Naive B cell (primary cell): ENCODE measurements at regions not wholly inside any gene's neighbourhood (a gene's known extent, or its start where the extent isn't known, plus 50 kb on each side); places are given as distances from the start of the nearest gene placed in this dataset.
"Not testable (repeated sequence)": the region's sequence is repeated elsewhere in the genome, so short reads cannot be mapped to it uniquely, and the experiment has no call there.

Experiments
- ATAC-seq, 2 donors: fragments of 150-1000 bp; cut with Tn5 transposase; 2 replicates each; pipeline ENCODE4 v1.10.0; 2021; ENCODE audit warnings: low read depth in 2 of 2, mild to moderate bottlenecking in 2 of 2, moderate library complexity in 2 of 2
- DNase-seq: peaks from one replicate; pipeline ENCODE4 v3.0.0; 2022
- H3K27ac Mint-ChIP-seq, 6 donors: one replicate each; pipeline ENCODE4 v1.8.0; 2020 to 2022; ENCODE audit warnings: mild to moderate bottlenecking in 6 of 6, mixed read lengths in 6 of 6, moderate library complexity in 5 of 6, inconsistent platforms in 2 of 6
- H3K27me3 Mint-ChIP-seq, 3 donors: one replicate each; pipeline ENCODE4 v1.8.0; 2021 to 2022; ENCODE audit warnings: mixed read lengths in 3 of 3, mild to moderate bottlenecking in 1 of 3
- H3K36me3 Mint-ChIP-seq, 2 donors: one replicate each; pipeline ENCODE4 v1.8.0; 2020 to 2022; ENCODE audit warnings: mixed read lengths in 2 of 2, inconsistent platforms in 1 of 2, mild to moderate bottlenecking in 1 of 2
- H3K4me1 Mint-ChIP-seq, 3 donors: one replicate each; pipeline ENCODE4 v1.8.0; 2020 to 2022; ENCODE audit warnings: mixed read lengths in 3 of 3, inconsistent platforms in 1 of 3, mild to moderate bottlenecking in 1 of 3, moderate library complexity in 1 of 3
- H3K4me3 Mint-ChIP-seq, 8 donors: one replicate each; pipeline ENCODE4 v1.8.0; 2020 to 2022; ENCODE audit warnings: mild to moderate bottlenecking in 8 of 8, mixed read lengths in 8 of 8, moderate library complexity in 8 of 8, inconsistent platforms in 2 of 8
- H3K9me3 Mint-ChIP-seq, 7 donors: one replicate each; pipeline ENCODE4 v1.8.0; 2020 to 2022; ENCODE audit warnings: mixed read lengths in 7 of 7, mild to moderate bottlenecking in 5 of 7, inconsistent platforms in 2 of 7, moderate library complexity in 1 of 7

DNA sequence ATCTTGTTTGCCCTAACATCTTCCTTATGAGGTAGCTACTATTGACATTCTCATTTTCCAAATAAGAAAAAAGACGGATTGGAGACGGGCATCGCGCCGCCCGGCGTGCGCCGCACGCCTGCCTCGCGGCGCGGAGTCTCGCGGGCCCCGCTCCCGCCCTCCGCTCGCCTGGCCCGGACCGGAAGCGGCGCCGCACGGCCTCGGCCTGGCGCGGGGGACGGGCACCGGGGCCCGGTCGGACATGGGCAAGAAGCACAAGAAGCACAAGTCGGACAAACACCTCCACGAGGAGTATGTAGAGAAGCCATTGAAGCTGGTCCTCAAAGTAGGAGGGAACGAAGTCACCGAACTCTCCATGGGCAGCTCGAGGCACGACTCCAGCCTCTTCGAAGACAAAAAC lies 112.0 kb downstream of the IL12A start:
- ATAC-seq (no peak), DNase-seq (no peak)
- Mint-ChIP-seq H3K27ac (peak overlapping the region in 1 of 6 donors; percentile 39), H3K27me3 (peaks cover 0 to 12% (median 11%) of the 10 kb centered on the region in 3 donors), H3K4me1 (peaks cover 0 to 8% (median 6%) of the 10 kb centered on the region in 3 donors), H3K9me3 (peaks cover 0 to 6% (median 0%) of the 10 kb centered on the region in 7 donors), H3K36me3 (no peaks in the 10 kb centered on the region), H3K4me3 (no peak overlapping the region)

DNA sequence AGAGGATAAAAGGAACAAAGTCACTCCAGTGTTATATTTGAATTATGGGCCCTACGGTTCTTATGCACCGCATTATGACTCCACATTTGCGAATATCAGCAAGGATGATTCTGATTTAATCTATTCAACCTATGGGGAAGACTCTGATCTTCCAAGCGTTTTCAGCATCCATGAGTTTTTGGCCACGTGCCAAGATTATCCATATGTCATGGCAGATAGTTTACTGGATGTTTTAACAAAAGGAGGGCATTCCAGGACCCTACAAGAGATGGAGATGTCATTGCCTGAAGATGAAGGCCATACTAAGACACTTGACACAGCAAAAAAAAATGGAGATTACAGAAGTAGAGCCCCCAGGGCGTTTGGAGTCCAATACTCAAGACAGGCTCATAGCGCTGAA lies 113.4 kb downstream of the IL12A start:
- not testable (repeated sequence) for H3K36me3 Mint-ChIP-seq, H3K27ac Mint-ChIP-seq, ATAC-seq, DNase-seq, H3K4me3 Mint-ChIP-seq, H3K9me3 Mint-ChIP-seq, H3K4me1 Mint-ChIP-seq
- peaks cover 0 to 12% (median 11%) of the 10 kb centered on the region in 3 donors for H3K27me3 Mint-ChIP-seq

DNA sequence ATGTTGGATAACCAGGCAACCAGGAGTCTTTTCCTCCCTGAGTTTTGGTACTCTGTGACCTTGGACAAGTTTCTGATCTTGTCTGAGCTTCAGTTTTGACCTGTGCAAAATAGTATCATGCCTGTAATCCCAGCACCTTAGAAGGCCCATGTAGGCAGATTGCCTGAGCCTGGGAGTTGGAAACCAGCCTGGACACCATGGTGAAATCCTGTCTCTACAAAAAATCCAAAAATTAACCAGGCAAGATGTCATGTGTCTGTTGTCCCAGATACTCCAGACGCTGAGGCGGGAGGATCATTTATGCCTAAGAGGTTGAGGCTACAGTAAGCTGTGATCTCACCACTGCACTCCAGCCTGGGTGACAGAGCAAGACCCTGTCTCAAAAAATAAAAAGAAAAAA lies 114.8 kb downstream of the IL12A start:
- H3K4me3 Mint-ChIP-seq, result peak overlapping the region in 1 of 8 donors; percentile 4
- no peak for ATAC-seq
- peaks cover 0 to 8% (median 6%) of the 10 kb centered on the region in 3 donors for H3K4me1 Mint-ChIP-seq
- no peak overlapping the region for H3K27ac Mint-ChIP-seq
- H3K36me3 Mint-ChIP-seq, result no peaks in the 10 kb centered on the region
- no peak for DNase-seq
- peaks cover 0 to 12% (median 11%) of the 10 kb centered on the region in 3 donors for H3K27me3 Mint-ChIP-seq
- H3K9me3 Mint-ChIP-seq, result peaks cover 0 to 6% (median 0%) of the 10 kb centered on the region in 7 donors

DNA sequence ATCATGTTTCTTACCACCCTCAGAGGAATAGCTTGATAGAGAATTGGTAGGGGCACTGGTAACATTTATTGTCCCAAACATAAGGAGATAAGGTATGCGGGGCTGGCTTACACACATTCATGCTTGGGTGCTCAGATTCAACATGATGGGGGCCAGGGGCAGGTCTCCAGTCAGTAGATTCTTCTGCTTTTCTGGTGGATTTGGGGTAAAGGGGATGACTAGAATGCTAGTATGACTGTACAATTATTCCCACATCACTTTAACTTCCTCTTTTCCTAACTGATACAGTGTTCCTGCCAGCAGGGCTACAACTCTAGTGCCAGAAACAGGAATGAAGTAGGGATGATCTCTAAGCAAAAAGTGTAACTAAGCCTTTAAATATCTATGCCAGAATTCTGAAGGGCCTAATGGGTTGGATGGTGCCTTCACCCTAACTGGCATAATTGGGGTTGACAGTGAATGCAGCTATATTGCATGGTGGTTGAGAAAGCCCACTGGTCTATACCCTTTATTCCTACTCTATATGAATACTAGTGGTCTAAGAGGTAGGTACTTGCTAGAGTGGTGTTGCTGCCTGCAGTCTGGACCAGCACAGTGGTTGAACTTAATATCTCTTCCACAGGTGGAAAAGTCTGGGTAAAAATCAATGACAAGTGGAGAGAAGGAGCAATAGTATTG lies 117.4 kb downstream of the IL12A start:
- Mint-ChIP-seq H3K9me3 (peaks cover 0 to 6% (median 0%) of the 10 kb centered on the region in 7 donors), H3K36me3 (no peaks in the 10 kb centered on the region), H3K4me1 (no peaks in the 10 kb centered on the region), H3K27me3 (peaks cover 0 to 8% (median 7%) of the 10 kb centered on the region in 3 donors), H3K27ac (peak overlapping the region in 1 of 6 donors; percentile 82), H3K4me3 (no peak overlapping the region)
- ATAC-seq (no peak), DNase-seq (no peak)

DNA sequence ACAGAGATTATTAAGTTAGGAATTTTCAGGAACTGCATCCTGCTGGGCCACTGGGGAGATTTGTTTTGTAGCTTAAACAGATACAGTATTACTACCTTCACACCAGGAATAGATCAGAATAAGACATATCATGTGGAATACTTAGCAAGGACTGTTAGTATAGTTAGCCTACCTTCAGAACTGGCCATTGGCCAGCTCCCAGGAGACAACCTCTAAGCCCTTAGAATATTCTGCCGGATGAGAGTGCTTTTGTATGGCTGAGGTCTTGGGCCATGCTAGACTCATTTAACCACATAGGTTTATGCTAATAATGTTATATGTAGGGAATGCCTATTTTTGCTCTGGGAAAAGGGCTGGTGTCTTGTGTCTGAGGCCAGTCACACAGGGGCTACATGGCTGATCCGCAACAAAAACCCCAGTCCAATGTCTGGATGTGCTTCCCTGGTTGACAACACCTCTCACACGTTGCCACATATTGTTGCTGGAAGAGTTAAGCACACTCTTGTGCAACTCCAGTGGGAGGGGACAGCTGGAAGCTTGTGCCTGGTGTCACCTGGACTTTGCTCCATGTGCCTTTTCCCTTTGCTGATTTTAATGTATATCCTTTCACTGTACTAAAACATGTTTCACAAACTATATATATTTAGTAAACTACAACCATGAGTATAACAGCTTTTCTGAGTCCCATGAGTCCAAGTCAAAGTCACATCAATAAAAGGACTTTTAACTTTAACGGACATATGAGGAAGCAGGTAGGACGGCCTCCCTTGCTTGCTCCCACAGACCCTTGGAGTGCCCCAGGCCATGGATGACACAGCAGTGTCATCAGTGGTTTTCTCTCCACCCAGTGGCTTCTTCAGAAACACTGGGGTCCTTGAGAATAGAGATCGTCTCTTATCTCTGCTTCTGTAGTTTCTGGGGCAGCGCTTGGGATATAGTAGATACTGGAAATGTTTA lies 118.0 kb upstream of the C3orf80 start:
- no peak for DNase-seq
- ATAC-seq, result no peak
- Mint-ChIP-seq H3K9me3 (no peaks in the 10 kb centered on the region), H3K27ac (no peak overlapping the region), H3K27me3 (no peaks in the 10 kb centered on the region), H3K36me3 (no peaks in the 10 kb centered on the region), H3K4me3 (no peak overlapping the region), H3K4me1 (no peaks in the 10 kb centered on the region)

DNA sequence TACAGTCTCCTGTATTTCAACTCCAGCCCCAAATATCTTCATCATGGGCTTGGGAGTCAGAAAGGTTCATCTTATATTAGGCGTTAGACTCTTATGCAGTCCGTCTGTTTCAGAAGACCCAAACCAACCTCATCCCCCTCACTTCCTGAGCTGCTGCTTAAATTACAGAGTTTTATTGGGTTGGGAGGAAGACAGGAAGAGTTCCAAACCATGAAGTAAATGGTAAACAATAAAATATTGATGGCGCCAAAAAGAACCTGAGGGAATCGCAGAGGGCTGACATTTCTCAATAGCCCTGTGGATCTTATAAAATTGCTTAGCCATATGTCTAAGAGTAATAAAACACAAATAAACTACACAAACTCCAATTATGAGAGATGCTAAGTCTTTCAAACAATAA lies 116.9 kb upstream of the C3orf80 start:
- no peak overlapping the region for H3K4me3 Mint-ChIP-seq
- DNase-seq, result no peak
- no peak for ATAC-seq
- H3K27ac Mint-ChIP-seq, result no peak overlapping the region
- H3K9me3 Mint-ChIP-seq, result no peaks in the 10 kb centered on the region
- no peaks in the 10 kb centered on the region for H3K27me3 Mint-ChIP-seq
- no peaks in the 10 kb centered on the region for H3K4me1 Mint-ChIP-seq
- no peaks in the 10 kb centered on the region for H3K36me3 Mint-ChIP-seq

DNA sequence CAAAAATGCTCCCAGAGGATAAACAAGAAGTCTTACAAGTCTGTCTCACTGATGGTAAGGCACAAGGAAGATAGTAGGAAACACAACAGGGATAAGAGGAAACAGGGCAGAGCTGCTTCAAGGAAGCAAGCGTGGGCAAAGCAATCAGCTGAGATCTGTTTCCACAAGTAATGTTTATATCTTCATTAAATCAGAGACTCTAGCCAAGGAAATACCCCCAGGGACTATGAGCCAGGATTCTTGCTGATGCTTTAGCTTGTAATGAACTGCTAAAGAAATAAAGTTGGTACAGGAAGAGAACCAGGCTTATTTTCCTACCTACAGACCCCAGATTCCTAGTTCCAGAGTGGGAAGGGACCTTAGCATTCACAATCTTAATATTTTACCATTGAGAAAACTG lies 112.7 kb upstream of the C3orf80 start:
- Mint-ChIP-seq H3K4me3 (no peak overlapping the region), H3K4me1 (no peaks in the 10 kb centered on the region), H3K27ac (no peak overlapping the region), H3K36me3 (no peaks in the 10 kb centered on the region), H3K9me3 (peaks cover 0 to 4% (median 0%) of the 10 kb centered on the region in 7 donors), H3K27me3 (peaks cover 4 to 7% (median 5%) of the 10 kb centered on the region in 3 donors)
- no peak for DNase-seq
- no peak for ATAC-seq

DNA sequence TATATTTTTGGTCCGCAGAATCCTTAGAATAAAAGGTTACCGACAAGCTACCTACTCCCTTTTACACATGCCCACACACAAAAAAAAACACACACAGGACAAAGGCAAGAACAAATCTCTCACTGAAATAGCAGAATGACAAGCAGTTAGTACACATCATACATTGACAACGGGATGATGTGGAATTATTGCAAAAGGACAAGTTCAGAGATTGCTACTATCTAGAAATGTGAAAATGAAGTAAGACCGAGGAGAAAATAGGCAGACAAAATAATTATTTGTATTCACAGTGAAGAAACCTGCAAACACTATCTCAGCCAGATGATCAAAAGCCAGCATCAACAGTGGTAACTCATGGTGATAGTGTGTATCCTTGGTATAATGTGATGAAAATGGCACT lies 112.2 kb upstream of the C3orf80 start:
- Mint-ChIP-seq H3K36me3 (no peaks in the 10 kb centered on the region), H3K4me3 (no peak overlapping the region), H3K27me3 (peaks cover 8 to 11% (median 9%) of the 10 kb centered on the region in 3 donors), H3K4me1 (no peaks in the 10 kb centered on the region), H3K27ac (no peak overlapping the region), H3K9me3 (peaks cover 0 to 4% (median 0%) of the 10 kb centered on the region in 7 donors)
- no peak for ATAC-seq
- DNase-seq, result no peak

DNA sequence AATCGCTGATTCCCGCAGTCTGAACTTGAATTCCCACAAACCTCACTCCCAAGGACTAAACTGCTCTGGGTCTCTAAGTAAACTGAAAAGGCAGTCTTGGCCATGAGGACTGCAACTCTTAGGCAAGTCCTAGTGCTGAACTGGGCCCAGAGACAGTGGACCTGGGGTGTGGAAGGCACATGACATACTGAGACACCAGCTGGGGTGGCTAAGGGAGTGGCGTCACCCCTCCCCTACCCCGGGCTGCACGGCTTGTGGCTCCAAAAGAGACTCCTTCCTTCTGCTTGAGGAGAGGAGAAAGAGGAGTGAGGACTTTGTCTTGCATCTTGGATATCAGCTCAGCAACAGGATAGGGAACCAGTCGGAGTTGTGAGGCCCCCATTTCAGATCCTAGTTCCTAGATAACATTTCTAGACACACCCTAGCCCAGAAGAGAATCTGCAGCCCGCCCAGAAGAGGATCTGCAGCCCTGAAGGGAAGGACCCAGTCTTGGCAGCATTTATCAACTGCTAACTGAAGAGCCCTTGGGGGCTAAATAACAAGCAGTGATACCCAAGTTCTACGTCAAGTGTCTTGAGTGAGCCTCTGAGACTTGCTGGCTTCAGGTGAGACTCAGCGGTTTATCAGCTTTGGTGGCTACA lies 110.7 kb upstream of the C3orf80 start:
- Mint-ChIP-seq H3K27me3 (peaks cover 11 to 19% (median 16%) of the 10 kb centered on the region in 3 donors), H3K4me1 (no peaks in the 10 kb centered on the region), H3K4me3 (no peak overlapping the region), H3K36me3 (peaks cover 0 to 7% of the 10 kb centered on the region in 2 donors), H3K27ac (no peak overlapping the region), H3K9me3 (peaks cover 0 to 10% (median 4%) of the 10 kb centered on the region in 7 donors)
- ATAC-seq (no peak), DNase-seq (no peak)

DNA sequence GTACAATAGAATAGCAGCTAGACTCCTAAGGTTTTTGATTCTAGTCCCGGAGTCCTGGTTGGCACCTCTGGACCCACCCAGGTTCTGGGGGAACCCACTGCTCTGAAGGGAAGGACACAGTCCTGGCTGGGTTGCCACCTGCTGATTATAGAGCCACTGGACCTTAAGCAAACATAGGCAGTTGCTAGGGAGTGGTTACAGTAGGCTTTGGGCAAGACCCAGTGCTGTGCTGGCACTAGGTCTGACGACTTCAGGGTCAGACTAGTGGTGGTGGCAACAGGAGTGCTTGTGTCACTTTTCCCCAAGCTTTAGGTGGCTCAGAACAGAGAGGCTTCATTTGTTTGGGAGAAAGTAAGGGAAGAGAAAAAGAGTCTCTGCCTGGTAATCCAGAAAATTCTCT lies 109.8 kb upstream of the C3orf80 start:
- no peaks in the 10 kb centered on the region for H3K4me1 Mint-ChIP-seq
- peaks cover 0 to 15% of the 10 kb centered on the region in 2 donors for H3K36me3 Mint-ChIP-seq
- no peak overlapping the region for H3K4me3 Mint-ChIP-seq
- no peak for DNase-seq
- ATAC-seq, result no peak
- H3K27me3 Mint-ChIP-seq, result peaks cover 11 to 19% (median 16%) of the 10 kb centered on the region in 3 donors
- no peak overlapping the region for H3K27ac Mint-ChIP-seq
- peaks cover 0 to 15% (median 5%) of the 10 kb centered on the region in 7 donors for H3K9me3 Mint-ChIP-seq

DNA sequence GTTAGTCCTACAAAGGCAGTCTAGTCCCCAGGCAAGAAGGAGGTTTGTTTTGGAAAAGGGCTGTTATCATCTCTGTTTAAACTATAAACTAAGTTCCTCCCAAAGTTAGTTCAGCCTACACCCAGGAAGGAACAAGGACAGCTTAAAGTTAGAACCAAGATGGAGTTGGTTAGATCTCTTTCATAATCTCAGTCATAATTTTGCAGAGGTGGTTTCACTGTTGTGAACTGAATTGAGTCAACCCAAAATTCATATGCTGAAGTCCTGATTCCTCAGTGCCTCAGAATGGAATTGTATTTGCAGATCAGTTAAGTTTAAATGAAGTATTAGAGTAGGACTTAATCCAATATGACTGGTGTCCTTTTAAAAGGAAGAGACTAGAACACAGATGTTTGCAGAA lies 101.0 kb upstream of the C3orf80 start:
- Mint-ChIP-seq H3K9me3 (peaks cover 0 to 13% (median 4%) of the 10 kb centered on the region in 7 donors), H3K36me3 (peaks cover 0 to 10% of the 10 kb centered on the region in 2 donors), H3K27me3 (peaks cover 0 to 5% (median 0%) of the 10 kb centered on the region in 3 donors), H3K4me1 (no peaks in the 10 kb centered on the region), H3K4me3 (no peak overlapping the region), H3K27ac (no peak overlapping the region)
- DNase-seq (no peak), ATAC-seq (no peak)

DNA sequence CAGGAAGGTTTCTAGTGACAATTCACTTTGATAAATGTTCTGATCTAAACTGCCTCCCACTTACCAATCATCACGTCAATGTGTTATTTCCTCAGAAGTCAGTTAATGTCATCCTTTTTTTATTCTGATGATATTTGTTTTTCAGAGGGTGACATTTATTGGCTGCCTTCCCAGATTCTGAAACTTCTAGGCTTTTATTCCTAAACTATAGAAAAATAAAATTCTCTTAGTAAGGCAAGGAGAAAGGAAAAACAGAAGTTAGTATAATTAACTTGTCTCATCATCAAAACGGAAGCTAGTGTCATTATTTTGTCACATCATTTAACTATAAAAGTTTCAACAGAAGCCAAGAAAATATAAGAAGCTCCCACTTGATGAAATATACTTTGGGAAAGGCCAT lies 100.0 kb upstream of the C3orf80 start:
- peaks cover 0 to 5% (median 3%) of the 10 kb centered on the region in 7 donors for H3K9me3 Mint-ChIP-seq
- no peak overlapping the region for H3K27ac Mint-ChIP-seq
- H3K36me3 Mint-ChIP-seq, result peaks cover 0 to 3% of the 10 kb centered on the region in 2 donors
- DNase-seq (no peak), ATAC-seq (no peak)
- no peaks in the 10 kb centered on the region for H3K4me1 Mint-ChIP-seq
- peaks cover 0 to 5% (median 0%) of the 10 kb centered on the region in 3 donors for H3K27me3 Mint-ChIP-seq
- no peak overlapping the region for H3K4me3 Mint-ChIP-seq

DNA sequence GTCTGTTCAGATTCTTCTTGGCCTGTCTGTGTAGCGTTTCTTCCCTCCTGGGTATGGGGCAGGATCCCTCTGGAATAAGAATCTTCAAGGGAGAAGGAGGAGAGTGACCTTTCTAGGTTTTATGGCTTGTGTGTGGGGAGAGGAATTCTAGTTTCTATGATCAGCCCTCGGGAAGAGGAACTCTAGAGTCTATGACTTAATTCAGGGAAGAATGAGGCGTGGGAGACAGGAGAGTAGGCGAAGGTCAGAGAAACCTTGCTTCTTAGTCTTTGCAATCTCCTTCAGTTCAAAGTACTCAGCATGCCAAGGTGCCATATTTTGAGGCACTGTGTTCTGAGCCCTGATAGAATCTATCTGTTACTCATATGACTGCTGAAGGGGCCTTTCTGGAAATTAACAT lies 99.2 kb upstream of the C3orf80 start:
- no peak overlapping the region for H3K27ac Mint-ChIP-seq

More for the DNA sequence above, 99.2 kb upstream of the C3orf80 start:
- DNase-seq (no peak), ATAC-seq (no peak)
- Mint-ChIP-seq H3K9me3 (no peaks in the 10 kb centered on the region), H3K4me1 (no peaks in the 10 kb centered on the region), H3K4me3 (no peak overlapping the region), H3K36me3 (no peaks in the 10 kb centered on the region), H3K27me3 (peaks cover 0 to 5% (median 0%) of the 10 kb centered on the region in 3 donors)
